Neural progenitor cell (in vitro differentiated cells): ENCODE measurements at regions not wholly inside any gene's neighbourhood (a gene's known extent, or its start where the extent isn't known, plus 50 kb on each side); places are given as distances from the start of the nearest gene placed in this dataset.

Experiments used
- DNase-seq: peaks from one replicate; pipeline ENCODE4 v3.0.0-alpha.2; 2016; ENCODE audit warnings: low spot score
- H2AFZ ChIP-seq: fragments of 200-600 bp; sonication (generic); replicated peaks from 2 replicates; pipeline ENCODE4 v1.6.1; 2016; ENCODE audit warnings: antibody characterized with exemption
- H3F3A ChIP-seq: fragments of 200-600 bp; sonication (generic); 2 replicates; pipeline ENCODE4 v1.6.1; 2016; ENCODE audit warnings: antibody characterized with exemption, low read depth
- H3K27ac ChIP-seq: fragments of 200-600 bp; sonication (generic); 2 replicates; pipeline ENCODE4 v1.5.1; 2016; ENCODE audit warnings: mild to moderate bottlenecking
- H3K27me3 ChIP-seq: fragments of 200-600 bp; sonication (generic); 2 replicates; pipeline ENCODE4 v1.6.1; 2016; ENCODE audit warnings: mild to moderate bottlenecking, moderate library complexity
- H3K36me3 ChIP-seq: fragments of 200-600 bp; sonication (generic); 2 replicates; pipeline ENCODE4 v1.5.1; 2016
- H3K4me1 ChIP-seq: fragments of 200-600 bp; sonication (generic); 2 replicates; pipeline ENCODE4 v1.6.1; 2016; ENCODE audit warnings: mixed run types
- H3K4me2 ChIP-seq: fragments of 200-600 bp; sonication (generic); 2 replicates; pipeline ENCODE4 v1.6.1; 2016
- H3K4me3 ChIP-seq: fragments of 200-600 bp; sonication (generic); 2 replicates; pipeline ENCODE4 v1.5.1; 2016
- H3K79me2 ChIP-seq: fragments of 200-600 bp; sonication (generic); 2 replicates; pipeline ENCODE4 v1.6.1; 2016; ENCODE audit warnings: low read depth
- H3K9ac ChIP-seq: fragments of 200-600 bp; sonication (generic); 2 replicates; pipeline ENCODE4 v1.6.1; 2016
- H3K9me3 ChIP-seq: fragments of 200-600 bp; sonication (generic); 2 replicates; pipeline ENCODE4 v1.5.1; 2016; ENCODE audit warnings: low read depth
- H4K20me1 ChIP-seq: fragments of 200-600 bp; sonication (generic); 2 replicates; pipeline ENCODE4 v1.6.1; 2016; ENCODE audit warnings: low read depth
- H3K27ac Mint-ChIP-seq: 3 replicates; pipeline ENCODE4 v1.8.0; 2021; ENCODE audit warnings: mixed read lengths
- H3K27me3 Mint-ChIP-seq: 2 replicates; pipeline ENCODE4 v1.8.0; 2022; ENCODE audit warnings: low read depth, mild to moderate bottlenecking, inconsistent platforms, moderate library complexity, mixed read lengths; ENCODE audit not compliant: insufficient read depth
- H3K36me3 Mint-ChIP-seq: 3 replicates; pipeline ENCODE4 v1.8.0; 2021; ENCODE audit warnings: mixed read lengths
- H3K4me1 Mint-ChIP-seq: 3 replicates; pipeline ENCODE4 v1.8.0; 2021; ENCODE audit warnings: mixed read lengths
- H3K4me3 Mint-ChIP-seq: 3 replicates; pipeline ENCODE4 v1.8.0; 2021; ENCODE audit warnings: mild to moderate bottlenecking, moderate library complexity, mixed read lengths
- H3K9me3 Mint-ChIP-seq: 3 replicates; pipeline ENCODE4 v1.8.0; 2020; ENCODE audit warnings: mixed read lengths
- EZH2 ChIP-seq: fragments of 200-600 bp; sonication (generic); IDR thresholded peaks from 2 replicates; pipeline ENCODE4 v1.6.1; 2017; ENCODE audit warnings: antibody characterized with exemption, mild to moderate bottlenecking, moderate library complexity
- EZH2phosphoT487 ChIP-seq: fragments of 200-600 bp; sonication (generic); IDR thresholded peaks from 2 replicates; pipeline ENCODE4 v1.6.1; 2017; ENCODE audit warnings: antibody characterized with exemption
- TF ChIP-seq, protein P1 (sequence below): fragments of 200-600 bp; sonication (generic); IDR thresholded peaks from 2 replicates; pipeline ENCODE4 v1.5.1; 2017; ENCODE audit warnings: antibody characterized with exemption, mild to moderate bottlenecking

DNA sequence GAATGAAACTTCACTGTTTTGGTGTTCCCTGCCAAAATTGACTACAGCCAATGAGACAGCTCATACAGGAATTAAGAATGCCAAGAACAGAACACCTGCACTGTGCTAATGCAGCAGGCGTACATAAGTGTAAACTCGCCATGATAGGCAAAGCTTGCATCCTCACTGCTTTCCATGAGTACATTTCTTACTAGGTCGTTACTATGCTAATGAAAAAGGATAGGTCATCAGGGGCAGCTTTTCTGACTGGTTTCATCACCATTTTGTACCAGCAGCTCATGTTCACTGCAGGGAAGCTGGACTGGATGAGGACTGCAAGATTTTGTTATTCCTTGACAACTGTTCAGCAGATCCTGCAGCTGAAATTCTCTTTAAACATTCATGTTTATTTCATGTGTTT is 1383.8 kb downstream of the EFNB2 start:
- Histone ChIP-seq H3K9me3 (no peaks in the 10 kb centered on the region), H3K36me3 (no peaks in the 10 kb centered on the region), H3K27me3 (no peaks in the 10 kb centered on the region), H3K4me3 (no peak overlapping the region), H3K79me2 (no peaks in the 10 kb centered on the region), H3K4me2 (no peak overlapping the region), H4K20me1 (no peaks in the 10 kb centered on the region), H3F3A (no peaks in the 10 kb centered on the region), H3K4me1 (no peaks in the 10 kb centered on the region), H3K27ac (no peak overlapping the region), H3K9ac (no peak overlapping the region), H2AFZ (no peak overlapping the region)
- Mint-ChIP-seq H3K4me1 (no peaks in the 10 kb centered on the region), H3K36me3 (no peaks in the 10 kb centered on the region), H3K27me3 (no peaks in the 10 kb centered on the region), H3K9me3 (no peaks in the 10 kb centered on the region), H3K27ac (no peak overlapping the region), H3K4me3 (no peak overlapping the region)
- no peak for TF ChIP-seq EZH2
- TF ChIP-seq EZH2phosphoT487 = no peak
- TF ChIP-seq, protein P1, sequence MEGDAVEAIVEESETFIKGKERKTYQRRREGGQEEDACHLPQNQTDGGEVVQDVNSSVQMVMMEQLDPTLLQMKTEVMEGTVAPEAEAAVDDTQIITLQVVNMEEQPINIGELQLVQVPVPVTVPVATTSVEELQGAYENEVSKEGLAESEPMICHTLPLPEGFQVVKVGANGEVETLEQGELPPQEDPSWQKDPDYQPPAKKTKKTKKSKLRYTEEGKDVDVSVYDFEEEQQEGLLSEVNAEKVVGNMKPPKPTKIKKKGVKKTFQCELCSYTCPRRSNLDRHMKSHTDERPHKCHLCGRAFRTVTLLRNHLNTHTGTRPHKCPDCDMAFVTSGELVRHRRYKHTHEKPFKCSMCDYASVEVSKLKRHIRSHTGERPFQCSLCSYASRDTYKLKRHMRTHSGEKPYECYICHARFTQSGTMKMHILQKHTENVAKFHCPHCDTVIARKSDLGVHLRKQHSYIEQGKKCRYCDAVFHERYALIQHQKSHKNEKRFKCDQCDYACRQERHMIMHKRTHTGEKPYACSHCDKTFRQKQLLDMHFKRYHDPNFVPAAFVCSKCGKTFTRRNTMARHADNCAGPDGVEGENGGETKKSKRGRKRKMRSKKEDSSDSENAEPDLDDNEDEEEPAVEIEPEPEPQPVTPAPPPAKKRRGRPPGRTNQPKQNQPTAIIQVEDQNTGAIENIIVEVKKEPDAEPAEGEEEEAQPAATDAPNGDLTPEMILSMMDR = no peak
- DNase-seq = no peak

DNA sequence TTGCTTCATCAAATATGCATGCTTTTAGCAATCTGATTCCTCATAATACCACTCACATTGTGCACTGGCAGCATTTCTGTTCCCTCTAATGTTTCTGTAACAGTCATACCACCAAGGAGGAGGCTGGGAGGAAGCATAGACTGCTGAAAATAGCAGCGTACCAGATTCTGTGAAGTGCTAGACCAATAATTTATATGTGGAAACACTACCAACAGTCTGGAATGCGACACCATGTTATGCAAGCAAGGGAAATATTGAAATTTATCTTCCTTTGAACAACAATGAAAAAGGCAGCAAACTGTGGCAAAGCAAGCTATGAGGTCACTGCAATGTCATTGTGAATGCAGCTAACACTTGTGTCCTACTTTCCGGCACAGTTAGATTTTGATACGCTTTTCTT is 1388.0 kb downstream of the EFNB2 start:
- no peaks in the 10 kb centered on the region for H3K27me3 ChIP-seq
- H3K4me1 ChIP-seq = no peaks in the 10 kb centered on the region
- no peak for DNase-seq
- TF ChIP-seq, protein P1 = no peak
- no peak for TF ChIP-seq EZH2phosphoT487
- no peaks in the 10 kb centered on the region for H3F3A ChIP-seq
- no peaks in the 10 kb centered on the region for H4K20me1 ChIP-seq
- H3K36me3 ChIP-seq = no peaks in the 10 kb centered on the region
- Mint-ChIP-seq H3K27me3 (no peaks in the 10 kb centered on the region), H3K4me1 (no peaks in the 10 kb centered on the region), H3K9me3 (no peaks in the 10 kb centered on the region), H3K36me3 (no peaks in the 10 kb centered on the region), H3K27ac (no peak overlapping the region), H3K4me3 (no peak overlapping the region)
- H3K9me3 ChIP-seq = no peaks in the 10 kb centered on the region
- H3K9ac ChIP-seq = no peak overlapping the region
- no peaks in the 10 kb centered on the region for H3K79me2 ChIP-seq
- H3K4me2 ChIP-seq = no peak overlapping the region
- H3K27ac ChIP-seq = no peak overlapping the region
- H2AFZ ChIP-seq = no peak overlapping the region
- no peak overlapping the region for H3K4me3 ChIP-seq

DNA sequence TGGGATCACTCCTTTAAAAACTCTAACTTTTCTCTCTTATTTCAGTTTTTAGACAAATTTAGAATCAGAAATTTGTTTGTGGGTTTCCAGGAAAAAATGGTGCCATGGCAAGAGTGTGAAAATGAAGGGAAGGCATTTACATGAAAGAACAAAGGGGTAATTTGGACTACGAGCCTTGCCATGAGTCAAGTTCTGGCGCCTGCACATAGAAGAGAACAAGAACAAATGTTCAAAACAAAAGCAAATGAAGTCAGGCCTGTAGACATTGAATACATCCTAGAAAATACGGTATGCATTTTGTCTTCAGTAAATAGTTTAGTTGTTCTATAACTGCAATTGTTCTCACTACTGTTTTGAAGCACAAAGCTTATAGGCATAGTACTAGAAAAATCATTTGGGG is 1390.5 kb downstream of the EFNB2 start:
- H3K4me1 ChIP-seq = no peaks in the 10 kb centered on the region
- Mint-ChIP-seq H3K4me3 (no peak overlapping the region), H3K4me1 (no peaks in the 10 kb centered on the region), H3K27ac (no peak overlapping the region), H3K9me3 (no peaks in the 10 kb centered on the region), H3K27me3 (no peaks in the 10 kb centered on the region), H3K36me3 (no peaks in the 10 kb centered on the region)
- H3K27me3 ChIP-seq = no peaks in the 10 kb centered on the region
- DNase-seq = no peak
- H3K9me3 ChIP-seq = no peaks in the 10 kb centered on the region
- no peaks in the 10 kb centered on the region for H3K36me3 ChIP-seq
- TF ChIP-seq EZH2 (no peak), EZH2phosphoT487 (no peak)
- TF ChIP-seq, protein P1 = no peak
- no peaks in the 10 kb centered on the region for H3K79me2 ChIP-seq
- no peak overlapping the region for H3K27ac ChIP-seq
- H3K9ac ChIP-seq = no peak overlapping the region
- no peak overlapping the region for H3K4me2 ChIP-seq
- H4K20me1 ChIP-seq = no peaks in the 10 kb centered on the region
- no peak overlapping the region for H3K4me3 ChIP-seq
- no peaks in the 10 kb centered on the region for H3F3A ChIP-seq
- H2AFZ ChIP-seq = no peak overlapping the region

DNA sequence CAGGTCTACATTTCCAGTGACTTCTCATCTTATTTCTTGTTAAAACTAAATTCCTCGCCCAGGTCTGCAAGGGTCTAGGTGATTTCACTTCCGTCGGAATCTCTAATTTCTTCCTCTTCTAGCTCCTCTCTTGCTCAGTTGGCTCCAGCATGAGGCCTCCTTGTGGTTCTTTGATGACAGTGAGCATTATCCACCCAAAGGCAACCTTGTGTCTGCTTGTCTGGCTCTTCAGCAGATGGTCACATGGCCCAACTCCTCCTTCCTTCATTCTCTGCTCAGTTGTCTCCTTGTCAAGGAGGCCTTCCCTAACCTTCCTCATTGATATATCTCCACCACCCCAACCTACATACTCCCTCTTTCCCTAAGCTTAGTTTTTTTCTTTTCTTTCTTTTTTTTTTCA is 1391.4 kb downstream of the EFNB2 start:
- TF ChIP-seq, protein P1 = no peak
- TF ChIP-seq EZH2phosphoT487 (no peak), EZH2 (no peak)
- H3K4me1 Mint-ChIP-seq = no peaks in the 10 kb centered on the region

More for the DNA sequence above, 1391.4 kb downstream of the EFNB2 start:
- no peak overlapping the region for H2AFZ ChIP-seq
- H3F3A ChIP-seq = no peaks in the 10 kb centered on the region
- no peak for DNase-seq
- no peak overlapping the region for H3K9ac ChIP-seq
- Mint-ChIP-seq H3K9me3 (no peaks in the 10 kb centered on the region), H3K27ac (no peak overlapping the region), H3K36me3 (no peaks in the 10 kb centered on the region), H3K27me3 (no peaks in the 10 kb centered on the region), H3K4me3 (no peak overlapping the region)
- no peak overlapping the region for H3K27ac ChIP-seq
- H3K27me3 ChIP-seq = no peaks in the 10 kb centered on the region
- H3K36me3 ChIP-seq = no peaks in the 10 kb centered on the region
- no peaks in the 10 kb centered on the region for H3K4me1 ChIP-seq
- no peaks in the 10 kb centered on the region for H4K20me1 ChIP-seq
- H3K79me2 ChIP-seq = no peaks in the 10 kb centered on the region
- H3K4me3 ChIP-seq = no peak overlapping the region
- H3K4me2 ChIP-seq = no peak overlapping the region
- no peaks in the 10 kb centered on the region for H3K9me3 ChIP-seq
